ENCODE measurements at regions not wholly inside any gene's neighbourhood (a gene's known extent, or its start where the extent isn't known, plus 50 kb on each side); places are given as distances from the start of the nearest gene placed in this dataset.

- TF ChIP-seq, protein P1, sequence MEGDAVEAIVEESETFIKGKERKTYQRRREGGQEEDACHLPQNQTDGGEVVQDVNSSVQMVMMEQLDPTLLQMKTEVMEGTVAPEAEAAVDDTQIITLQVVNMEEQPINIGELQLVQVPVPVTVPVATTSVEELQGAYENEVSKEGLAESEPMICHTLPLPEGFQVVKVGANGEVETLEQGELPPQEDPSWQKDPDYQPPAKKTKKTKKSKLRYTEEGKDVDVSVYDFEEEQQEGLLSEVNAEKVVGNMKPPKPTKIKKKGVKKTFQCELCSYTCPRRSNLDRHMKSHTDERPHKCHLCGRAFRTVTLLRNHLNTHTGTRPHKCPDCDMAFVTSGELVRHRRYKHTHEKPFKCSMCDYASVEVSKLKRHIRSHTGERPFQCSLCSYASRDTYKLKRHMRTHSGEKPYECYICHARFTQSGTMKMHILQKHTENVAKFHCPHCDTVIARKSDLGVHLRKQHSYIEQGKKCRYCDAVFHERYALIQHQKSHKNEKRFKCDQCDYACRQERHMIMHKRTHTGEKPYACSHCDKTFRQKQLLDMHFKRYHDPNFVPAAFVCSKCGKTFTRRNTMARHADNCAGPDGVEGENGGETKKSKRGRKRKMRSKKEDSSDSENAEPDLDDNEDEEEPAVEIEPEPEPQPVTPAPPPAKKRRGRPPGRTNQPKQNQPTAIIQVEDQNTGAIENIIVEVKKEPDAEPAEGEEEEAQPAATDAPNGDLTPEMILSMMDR (IDR thresholded peaks at IDR 0.05), result no peak
- no peak for TF ChIP-seq POLR2A (IDR thresholded peaks at IDR 0.05)
Measured at GRCh38 chr14:52150162-52150561, 81.3 kb upstream of the NID2 start.
